Tibial nerve (tissue), 4 donors: ENCODE measurements at regions not wholly inside any gene's neighbourhood (a gene's known extent, or its start where the extent isn't known, plus 50 kb on each side); places are given as distances from the start of the nearest gene placed in this dataset.

ENCODE experiments used
- CTCF ChIP-seq, 5 experiments: fragments of 200-600 bp in 3 of 5; fragments of 450-650 bp in 2 of 5; sonication (generic) in 3 of 5; IDR thresholded peaks; one replicate each; pipeline ENCODE4 v1.5.1; 2016 to 2019; ENCODE audit warnings: antibody characterized with exemption in 5 of 5, mild to moderate bottlenecking in 3 of 5, moderate library complexity in 2 of 5
- EP300 ChIP-seq, 2 donors: sonication (generic); formaldehyde crosslinking; IDR thresholded peaks; one replicate each; pipeline ENCODE4 v1.6.1; 2017; ENCODE audit warnings: antibody characterized with exemption in 2 of 2, mild to moderate bottlenecking in 1 of 2
- POLR2A ChIP-seq, 2 donors: fragments of 450-650 bp; IDR thresholded peaks; one replicate each; pipeline ENCODE4 v1.6.1; 2017; ENCODE audit warnings: antibody characterized with exemption in 2 of 2, mild to moderate bottlenecking in 2 of 2, moderate library complexity in 2 of 2

GRCh38 chrX:36684053-36684452, 324.1 kb upstream of the FAM47C start:
- TF ChIP-seq CTCF (IDR thresholded peaks at IDR 0.05) (no peak), EP300 (IDR thresholded peaks at IDR 0.05) (no peak), POLR2A (IDR thresholded peaks at IDR 0.05) (no peak)
